HEK293T (cell line): ENCODE measurements at regions not wholly inside any gene's neighbourhood (a gene's known extent, or its start where the extent isn't known, plus 50 kb on each side); places are given as distances from the start of the nearest gene placed in this dataset.

ENCODE experiments used
- CTCF ChIA-PET: fragments of 350-600 bp; formaldehyde crosslinking; extraction: SDS; loops from one replicate; lab custom pipeline; 2021; ENCODE audit warnings: antibody characterized with exemption, inconsistent platforms; lab: Yijun Ruan, JAX
- POLR2A ChIA-PET: fragments of 350-600 bp; formaldehyde crosslinking; extraction: SDS; loops from one replicate; lab custom pipeline; 2020; ENCODE audit warnings: antibody characterized with exemption, inconsistent platforms; lab: Yijun Ruan, JAX
- DNase-seq: peaks from one replicate; pipeline ENCODE4 v3.0.0; 2012; ENCODE audit warnings: mixed read lengths; ENCODE audit errors: extremely low spot score
- ARNT ChIP-seq: fragments of 450-650 bp; IDR thresholded peaks from 2 replicates; pipeline ENCODE4 v1.6.1; 2017; ENCODE audit warnings: mild to moderate bottlenecking
- BHLHE40 ChIP-seq: fragments of 450-650 bp; IDR thresholded peaks from 2 replicates; pipeline ENCODE4 v1.6.1; 2016; ENCODE audit warnings: mild to moderate bottlenecking, moderate library complexity, borderline replicate concordance
- CTBP1 ChIP-seq: fragments of 450-650 bp; IDR thresholded peaks from 2 replicates; pipeline ENCODE4 v1.6.1; 2016; ENCODE audit warnings: borderline replicate concordance
- ELF4 ChIP-seq: fragments of 450-650 bp; IDR thresholded peaks from 2 replicates; pipeline ENCODE4 v1.6.1; 2017; ENCODE audit warnings: antibody characterized with exemption
- FOXA1 ChIP-seq: fragments of 450-650 bp; IDR thresholded peaks from 2 replicates; pipeline ENCODE4 v1.6.1; 2016; ENCODE audit warnings: mild to moderate bottlenecking
- FOXK2 ChIP-seq: fragments of 450-650 bp; IDR thresholded peaks from 2 replicates; pipeline ENCODE4 v1.6.1; 2016; ENCODE audit warnings: mild to moderate bottlenecking
- FOXM1 ChIP-seq: fragments of 450-650 bp; IDR thresholded peaks from 2 replicates; pipeline ENCODE4 v1.6.1; 2017; ENCODE audit warnings: mild to moderate bottlenecking, borderline replicate concordance
- HDGF ChIP-seq: fragments of 450-650 bp; IDR thresholded peaks from 2 replicates; pipeline ENCODE4 v1.6.1; 2017; ENCODE audit warnings: antibody characterized with exemption, borderline replicate concordance
- L3MBTL2 ChIP-seq: fragments of 450-650 bp; conservative IDR thresholded peaks from 2 replicates; pipeline ENCODE4 v1.6.1; 2016; ENCODE audit warnings: mild to moderate bottlenecking
- LEF1 ChIP-seq: fragments of 450-650 bp; IDR thresholded peaks from 2 replicates; pipeline ENCODE4 v1.6.1; 2017; ENCODE audit warnings: mild to moderate bottlenecking, borderline replicate concordance
- NFRKB ChIP-seq: fragments of 450-650 bp; IDR thresholded peaks from 2 replicates; pipeline ENCODE4 v1.6.1; 2016; ENCODE audit warnings: mild to moderate bottlenecking, moderate library complexity
- PKNOX1 ChIP-seq: fragments of 450-650 bp; IDR thresholded peaks from 2 replicates; pipeline ENCODE4 v1.6.1; 2016
- SP1 ChIP-seq: fragments of 450-650 bp; IDR thresholded peaks from 2 replicates; pipeline ENCODE4 v1.6.1; 2017
- SUZ12 ChIP-seq: fragments of 450-650 bp; IDR thresholded peaks from 2 replicates; pipeline ENCODE4 v1.6.1; 2016; ENCODE audit warnings: mild to moderate bottlenecking
- TARDBP ChIP-seq: fragments of 450-650 bp; IDR thresholded peaks from 2 replicates; pipeline ENCODE4 v1.6.1; 2016
- ZNF384 ChIP-seq: fragments of 450-650 bp; IDR thresholded peaks from 2 replicates; pipeline ENCODE4 v1.6.1; 2016

- CTCF ChIA-PET = no interaction called here
- no peak for DNase-seq
Measured at GRCh38 chr2:128682729-128683284, 364.1 kb upstream of the HS6ST1 start.

GRCh38 chr2:128684523-128684922, 365.9 kb upstream of the HS6ST1 start:
- CTCF ChIA-PET = no interaction called here
- no peak for TF ChIP-seq ELF4
- TF ChIP-seq NFRKB = no peak
- TF ChIP-seq LEF1 = no peak
- no peak for TF ChIP-seq FOXK2
- no peak for TF ChIP-seq FOXA1
- no peak for DNase-seq
- POLR2A ChIA-PET = no interaction called here

More at GRCh38 chr2:128682729-128683284, 364.1 kb upstream of the HS6ST1 start:
- TF ChIP-seq SUZ12 (no peak), FOXA1 (no peak), FOXK2 (no peak), CTBP1 (no peak), ELF4 (no peak), HDGF (no peak), SP1 (no peak), L3MBTL2 (no peak), NFRKB (no peak), ZNF384 (no peak), TARDBP (no peak), LEF1 (no peak), BHLHE40 (no peak), ARNT (no peak), FOXM1 (no peak), PKNOX1 (no peak)
- POLR2A ChIA-PET = no interaction called here

- ChIA-PET CTCF (no interaction called here), POLR2A (no interaction called here)
- TF ChIP-seq LEF1 = no peak
- TF ChIP-seq PKNOX1 = no peak
- TF ChIP-seq FOXK2 = no peak
- no peak for TF ChIP-seq FOXM1
- no peak for TF ChIP-seq SP1
- no peak for TF ChIP-seq HDGF
- no peak for TF ChIP-seq FOXA1
- TF ChIP-seq ZNF384 = no peak
- TF ChIP-seq ARNT = no peak
- no peak for TF ChIP-seq NFRKB
- no peak for DNase-seq
Measured at GRCh38 chr2:128685841-128686496, 367.3 kb upstream of the HS6ST1 start.

GRCh38 chr2:128686497-128686859, 367.8 kb upstream of the HS6ST1 start:
- DNase-seq = no peak
- TF ChIP-seq SP1 = no peak
- TF ChIP-seq CTBP1 = no peak
- TF ChIP-seq BHLHE40 = no peak
- TF ChIP-seq NFRKB = no peak
- no peak for TF ChIP-seq PKNOX1
- no peak for TF ChIP-seq FOXA1
- ChIA-PET CTCF (no interaction called here), POLR2A (no interaction called here)

- DNase-seq = no peak
- CTCF ChIA-PET = no interaction called here
- POLR2A ChIA-PET = no interaction called here
- TF ChIP-seq BHLHE40 (no peak), LEF1 (no peak), FOXK2 (no peak), SUZ12 (no peak), ARNT (no peak), NFRKB (no peak), CTBP1 (no peak), TARDBP (no peak), FOXM1 (no peak), ZNF384 (no peak), PKNOX1 (no peak), HDGF (no peak)
Measured at GRCh38 chr2:128686881-128687555, 368.4 kb upstream of the HS6ST1 start.
